ENCODE measurements at regions not wholly inside any gene's neighbourhood (a gene's known extent, or its start where the extent isn't known, plus 50 kb on each side); places are given as distances from the start of the nearest gene placed in this dataset.

DNA sequence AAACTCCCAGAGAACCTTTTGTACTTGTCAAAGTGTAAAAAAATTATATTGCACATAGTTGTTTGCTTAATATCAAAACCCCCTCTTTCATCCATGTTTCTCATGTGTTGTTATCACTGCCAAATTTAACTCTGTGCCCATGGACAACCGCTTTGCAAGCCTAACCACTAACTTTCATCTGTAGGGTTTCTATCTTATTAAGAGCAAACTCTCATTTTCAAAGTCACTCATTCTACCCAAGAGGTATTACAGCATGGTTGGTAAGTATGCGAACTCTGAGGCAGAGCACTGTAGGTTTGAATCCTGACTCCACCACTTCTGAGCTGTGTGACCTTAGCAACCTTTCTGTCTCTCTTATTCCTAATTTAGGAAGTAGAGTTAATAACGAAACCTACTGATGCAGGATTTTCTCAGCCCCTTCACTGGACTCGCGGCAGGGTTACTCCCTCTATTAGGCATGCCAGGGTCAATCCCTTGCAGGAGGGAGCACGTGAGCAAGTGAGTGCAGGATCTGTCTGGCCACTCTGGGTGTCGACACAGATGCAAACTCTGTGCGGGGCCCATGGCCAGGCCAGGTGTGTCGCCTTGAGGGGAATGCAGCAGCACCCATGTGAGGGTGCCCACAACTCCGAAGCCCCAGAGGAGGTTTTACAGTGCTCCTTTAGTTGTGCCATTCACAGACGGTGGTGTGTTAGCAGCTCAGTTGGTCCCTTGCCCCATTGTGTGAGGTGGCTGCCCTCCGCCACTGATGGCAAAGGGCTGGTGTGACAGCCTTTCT lies 361.5 kb upstream of the ADGRL2 start:
- TF ChIP-seq, protein P1, sequence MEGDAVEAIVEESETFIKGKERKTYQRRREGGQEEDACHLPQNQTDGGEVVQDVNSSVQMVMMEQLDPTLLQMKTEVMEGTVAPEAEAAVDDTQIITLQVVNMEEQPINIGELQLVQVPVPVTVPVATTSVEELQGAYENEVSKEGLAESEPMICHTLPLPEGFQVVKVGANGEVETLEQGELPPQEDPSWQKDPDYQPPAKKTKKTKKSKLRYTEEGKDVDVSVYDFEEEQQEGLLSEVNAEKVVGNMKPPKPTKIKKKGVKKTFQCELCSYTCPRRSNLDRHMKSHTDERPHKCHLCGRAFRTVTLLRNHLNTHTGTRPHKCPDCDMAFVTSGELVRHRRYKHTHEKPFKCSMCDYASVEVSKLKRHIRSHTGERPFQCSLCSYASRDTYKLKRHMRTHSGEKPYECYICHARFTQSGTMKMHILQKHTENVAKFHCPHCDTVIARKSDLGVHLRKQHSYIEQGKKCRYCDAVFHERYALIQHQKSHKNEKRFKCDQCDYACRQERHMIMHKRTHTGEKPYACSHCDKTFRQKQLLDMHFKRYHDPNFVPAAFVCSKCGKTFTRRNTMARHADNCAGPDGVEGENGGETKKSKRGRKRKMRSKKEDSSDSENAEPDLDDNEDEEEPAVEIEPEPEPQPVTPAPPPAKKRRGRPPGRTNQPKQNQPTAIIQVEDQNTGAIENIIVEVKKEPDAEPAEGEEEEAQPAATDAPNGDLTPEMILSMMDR (IDR thresholded peaks at IDR 0.05; ENCODE audit: extremely low read depth, missing control alignments), result no peak
- DNase-seq (ENCODE audit: low spot score), result peak; percentile 8

- TF ChIP-seq, protein P1 (IDR thresholded peaks at IDR 0.05; ENCODE audit: extremely low read depth, missing control alignments), result no peak
- DNase-seq (ENCODE audit: low spot score), result peak; percentile 12
These were observed 363.1 kb upstream of the ADGRL2 start for GRCh38 chr1:81437649-81438048.

DNA sequence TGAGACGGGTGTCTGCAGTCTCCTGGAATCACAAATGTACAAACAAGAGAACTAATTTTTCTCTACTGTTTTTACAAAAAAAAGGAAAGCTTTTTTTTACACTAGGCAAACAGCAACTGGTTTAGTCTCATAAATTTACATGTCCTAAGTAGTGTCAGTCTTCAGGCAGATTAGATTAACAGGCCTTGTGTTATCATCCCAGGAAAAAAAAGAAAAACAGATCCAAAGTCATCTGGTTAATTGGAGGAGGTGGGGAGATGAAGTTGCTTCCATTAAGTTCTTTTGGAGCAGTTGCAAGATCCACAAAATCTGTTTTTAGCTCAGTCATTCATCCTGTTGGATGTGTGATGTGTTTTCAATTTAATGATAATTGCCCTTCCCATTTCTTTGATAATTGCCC lies 363.5 kb upstream of the ADGRL2 start:
- no peak for DNase-seq (ENCODE audit: low spot score)
- TF ChIP-seq, protein P1 (IDR thresholded peaks at IDR 0.05; ENCODE audit: extremely low read depth, missing control alignments), result no peak

DNA sequence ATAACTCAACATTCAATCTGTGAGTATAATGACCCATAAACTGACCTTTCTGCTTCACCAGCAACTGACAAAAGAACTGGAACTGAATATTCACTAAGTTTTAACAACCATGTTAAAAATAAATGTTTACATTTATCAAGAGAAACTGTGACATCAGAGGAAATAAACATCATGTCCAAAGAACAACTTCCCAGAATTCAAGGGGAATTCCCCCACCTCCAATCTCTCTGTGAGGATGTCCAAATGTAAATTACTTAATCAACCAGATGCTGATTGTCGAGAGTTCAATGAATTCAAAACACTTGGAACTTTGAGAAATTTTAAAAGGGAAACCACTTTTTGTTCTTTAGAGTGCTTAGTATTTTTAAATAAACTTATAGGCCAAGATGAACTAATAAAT lies 365.6 kb upstream of the ADGRL2 start:
- no peak for DNase-seq (ENCODE audit: low spot score)
- TF ChIP-seq, protein P1 (IDR thresholded peaks at IDR 0.05; ENCODE audit: extremely low read depth, missing control alignments), result no peak

DNA sequence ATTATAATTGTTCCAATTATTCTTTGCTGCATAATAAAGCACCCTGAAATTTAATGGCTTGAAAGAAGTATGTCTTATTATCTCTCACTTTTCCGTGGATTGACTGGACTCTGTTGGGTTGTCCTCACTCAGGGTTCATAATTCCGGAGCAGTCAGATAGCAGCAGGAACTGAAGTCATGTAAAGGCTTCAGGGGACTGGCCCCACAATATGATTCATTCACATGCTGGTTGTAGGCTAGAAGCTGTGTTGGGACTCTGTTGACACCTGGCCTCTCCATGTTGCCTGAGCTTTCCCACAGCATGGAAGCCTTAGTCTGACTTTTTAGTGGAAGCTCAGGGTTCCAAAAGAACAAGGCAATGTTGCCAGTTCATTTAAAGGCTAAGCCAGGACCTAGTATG lies 367.1 kb upstream of the ADGRL2 start:
- no peak for DNase-seq (ENCODE audit: low spot score)
- TF ChIP-seq, protein P1 (IDR thresholded peaks at IDR 0.05; ENCODE audit: extremely low read depth, missing control alignments), result no peak

DNA sequence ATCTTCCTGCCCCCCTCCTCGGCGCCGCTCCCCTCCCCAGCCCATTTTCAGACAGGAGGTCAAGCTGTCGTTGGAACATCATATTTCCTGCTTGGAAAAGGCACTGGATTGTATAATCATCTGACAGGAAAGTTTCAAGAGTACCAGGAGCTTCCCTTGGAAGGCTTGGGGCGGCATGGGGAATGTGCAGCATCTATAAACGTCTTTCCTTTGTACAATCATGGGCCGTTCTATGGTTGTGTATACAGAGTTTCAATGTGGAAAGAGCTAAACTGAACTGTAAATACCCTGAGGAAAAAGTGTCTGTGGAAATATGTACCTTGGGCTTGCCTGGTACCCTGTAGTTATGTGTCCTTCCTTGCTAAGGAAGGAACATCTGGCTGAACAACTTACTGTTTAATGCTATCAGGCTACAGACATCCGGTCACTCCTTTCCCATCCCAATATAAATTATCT lies 368.1 kb upstream of the ADGRL2 start:
- no peak for DNase-seq (ENCODE audit: low spot score)
- TF ChIP-seq, protein P1 (IDR thresholded peaks at IDR 0.05; ENCODE audit: extremely low read depth, missing control alignments), result no peak

- DNase-seq (ENCODE audit: low spot score), result no peak
- TF ChIP-seq, protein P1 (IDR thresholded peaks at IDR 0.05; ENCODE audit: extremely low read depth, missing control alignments), result no peak
These were observed 368.7 kb upstream of the ADGRL2 start for GRCh38 chr1:81432059-81432458.
